Naive B cell (primary cell): ENCODE measurements at regions not wholly inside any gene's neighbourhood (a gene's known extent, or its start where the extent isn't known, plus 50 kb on each side); places are given as distances from the start of the nearest gene placed in this dataset.
A peak's percentile ranks its signal among the peaks of the same experiment; 100 is the strongest.

ENCODE experiments used
- ATAC-seq, 2 donors: fragments of 150-1000 bp; cut with Tn5 transposase; 2 replicates each; pipeline ENCODE4 v1.10.0; 2021; ENCODE audit warnings: low read depth in 2 of 2, mild to moderate bottlenecking in 2 of 2, moderate library complexity in 2 of 2
- DNase-seq: peaks from one replicate; pipeline ENCODE4 v3.0.0; 2022
- H3K27ac Mint-ChIP-seq, 6 donors: one replicate each; pipeline ENCODE4 v1.8.0; 2020 to 2022; ENCODE audit warnings: mild to moderate bottlenecking in 6 of 6, mixed read lengths in 6 of 6, moderate library complexity in 5 of 6, inconsistent platforms in 2 of 6
- H3K27me3 Mint-ChIP-seq, 3 donors: one replicate each; pipeline ENCODE4 v1.8.0; 2021 to 2022; ENCODE audit warnings: mixed read lengths in 3 of 3, mild to moderate bottlenecking in 1 of 3
- H3K36me3 Mint-ChIP-seq, 2 donors: one replicate each; pipeline ENCODE4 v1.8.0; 2020 to 2022; ENCODE audit warnings: mixed read lengths in 2 of 2, inconsistent platforms in 1 of 2, mild to moderate bottlenecking in 1 of 2
- H3K4me1 Mint-ChIP-seq, 3 donors: one replicate each; pipeline ENCODE4 v1.8.0; 2020 to 2022; ENCODE audit warnings: mixed read lengths in 3 of 3, inconsistent platforms in 1 of 3, mild to moderate bottlenecking in 1 of 3, moderate library complexity in 1 of 3
- H3K4me3 Mint-ChIP-seq, 8 donors: one replicate each; pipeline ENCODE4 v1.8.0; 2020 to 2022; ENCODE audit warnings: mild to moderate bottlenecking in 8 of 8, mixed read lengths in 8 of 8, moderate library complexity in 8 of 8, inconsistent platforms in 2 of 8
- H3K9me3 Mint-ChIP-seq, 7 donors: one replicate each; pipeline ENCODE4 v1.8.0; 2020 to 2022; ENCODE audit warnings: mixed read lengths in 7 of 7, mild to moderate bottlenecking in 5 of 7, inconsistent platforms in 2 of 7, moderate library complexity in 1 of 7

- Mint-ChIP-seq H3K9me3 (peaks cover 0 to 26% (median 5%) of the 10 kb centered on the region in 7 donors), H3K4me3 (no peak overlapping the region), H3K27me3 (peaks cover 0 to 15% (median 0%) of the 10 kb centered on the region in 3 donors), H3K36me3 (no peaks in the 10 kb centered on the region), H3K27ac (no peak overlapping the region), H3K4me1 (no peaks in the 10 kb centered on the region)
- ATAC-seq = no peak
- no peak for DNase-seq
Measured at GRCh38 chr7:67407392-67408071, 410.9 kb downstream of the TYW1 start.

GRCh38 chr7:67408109-67408508 is 411.5 kb downstream of the TYW1 start:
- ATAC-seq (no peak), DNase-seq (no peak)
- Mint-ChIP-seq H3K4me3 (no peak overlapping the region), H3K27me3 (peaks cover 0 to 17% (median 0%) of the 10 kb centered on the region in 3 donors), H3K9me3 (peaks cover 0 to 20% (median 5%) of the 10 kb centered on the region in 7 donors), H3K27ac (no peak overlapping the region), H3K36me3 (no peaks in the 10 kb centered on the region), H3K4me1 (no peaks in the 10 kb centered on the region)

- H3K9me3 Mint-ChIP-seq = peaks cover 11 to 43% (median 22%) of the 10 kb centered on the region in 7 donors
- H3K36me3 Mint-ChIP-seq = peaks cover 0 to 9% of the 10 kb centered on the region in 2 donors
- no peaks in the 10 kb centered on the region for H3K4me1 Mint-ChIP-seq
- no peak for ATAC-seq
- no peak overlapping the region for H3K4me3 Mint-ChIP-seq
- peak overlapping the region in 1 of 6 donors; percentile 58 for H3K27ac Mint-ChIP-seq
- peaks cover 0 to 17% (median 5%) of the 10 kb centered on the region in 3 donors for H3K27me3 Mint-ChIP-seq
- DNase-seq = no peak
Measured at GRCh38 chr7:67413670-67414069, 417.0 kb downstream of the TYW1 start.

GRCh38 chr7:67414858-67415257 is 418.2 kb downstream of the TYW1 start:
- no peak for DNase-seq
- no peaks in the 10 kb centered on the region for H3K4me1 Mint-ChIP-seq
- no peak for ATAC-seq
- no peak overlapping the region for H3K27ac Mint-ChIP-seq
- H3K27me3 Mint-ChIP-seq = peaks cover 0 to 16% (median 9%) of the 10 kb centered on the region in 3 donors
- H3K36me3 Mint-ChIP-seq = peaks cover 0 to 9% of the 10 kb centered on the region in 2 donors
- H3K4me3 Mint-ChIP-seq = no peak overlapping the region
- H3K9me3 Mint-ChIP-seq = peaks cover 11 to 42% (median 23%) of the 10 kb centered on the region in 7 donors

GRCh38 chr7:67422601-67423000 is 426.0 kb downstream of the TYW1 start:
- ATAC-seq = no peak
- no peaks in the 10 kb centered on the region for H3K36me3 Mint-ChIP-seq
- H3K27ac Mint-ChIP-seq = peak overlapping the region in 1 of 6 donors; percentile 81
- H3K27me3 Mint-ChIP-seq = peaks cover 0 to 5% (median 5%) of the 10 kb centered on the region in 3 donors
- peaks cover 0 to 12% (median 4%) of the 10 kb centered on the region in 7 donors for H3K9me3 Mint-ChIP-seq
- DNase-seq = no peak
- no peak overlapping the region for H3K4me3 Mint-ChIP-seq
- H3K4me1 Mint-ChIP-seq = no peaks in the 10 kb centered on the region

GRCh38 chr7:67423065-67423464 is 426.4 kb downstream of the TYW1 start:
- no peaks in the 10 kb centered on the region for H3K36me3 Mint-ChIP-seq
- DNase-seq (no peak), ATAC-seq (no peak)
- peaks cover 0 to 5% (median 5%) of the 10 kb centered on the region in 3 donors for H3K27me3 Mint-ChIP-seq
- no peak overlapping the region for H3K4me3 Mint-ChIP-seq
- H3K9me3 Mint-ChIP-seq = peaks cover 0 to 12% (median 4%) of the 10 kb centered on the region in 7 donors
- no peaks in the 10 kb centered on the region for H3K4me1 Mint-ChIP-seq
- no peak overlapping the region for H3K27ac Mint-ChIP-seq

- no peaks in the 10 kb centered on the region for H3K4me1 Mint-ChIP-seq
- no peak for ATAC-seq
- H3K36me3 Mint-ChIP-seq = no peaks in the 10 kb centered on the region
- no peak overlapping the region for H3K27ac Mint-ChIP-seq
- no peak for DNase-seq
- no peak overlapping the region for H3K4me3 Mint-ChIP-seq
- peaks cover 0 to 7% (median 0%) of the 10 kb centered on the region in 3 donors for H3K27me3 Mint-ChIP-seq
- H3K9me3 Mint-ChIP-seq = peaks cover 0 to 20% (median 5%) of the 10 kb centered on the region in 7 donors
Measured at GRCh38 chr7:67426654-67427053, 430.0 kb downstream of the TYW1 start.

- ATAC-seq (no peak), DNase-seq (no peak)
- no peak overlapping the region for H3K27ac Mint-ChIP-seq
- peaks cover 0 to 8% of the 10 kb centered on the region in 2 donors for H3K36me3 Mint-ChIP-seq
- no peaks in the 10 kb centered on the region for H3K4me1 Mint-ChIP-seq
- peaks cover 0 to 7% (median 0%) of the 10 kb centered on the region in 3 donors for H3K27me3 Mint-ChIP-seq
- H3K4me3 Mint-ChIP-seq = no peak overlapping the region
- peaks cover 11 to 32% (median 13%) of the 10 kb centered on the region in 7 donors for H3K9me3 Mint-ChIP-seq
Measured at GRCh38 chr7:67429735-67430134, 433.1 kb downstream of the TYW1 start.

- peaks cover 0 to 7% (median 0%) of the 10 kb centered on the region in 3 donors for H3K27me3 Mint-ChIP-seq
Measured at GRCh38 chr7:67432536-67433234, 436.1 kb downstream of the TYW1 start.

GRCh38 chr7:67435894-67436535 is 439.4 kb downstream of the TYW1 start:
- Mint-ChIP-seq H3K36me3 (peaks cover 0 to 8% of the 10 kb centered on the region in 2 donors), H3K4me1 (no peaks in the 10 kb centered on the region), H3K27ac (no peak overlapping the region), H3K4me3 (no peak overlapping the region), H3K27me3 (no peaks in the 10 kb centered on the region), H3K9me3 (peaks cover 14 to 30% (median 17%) of the 10 kb centered on the region in 7 donors)
- DNase-seq = no peak
- ATAC-seq = no peak

More at GRCh38 chr7:67432536-67433234, 436.1 kb downstream of the TYW1 start:
- H3K4me1 Mint-ChIP-seq = no peaks in the 10 kb centered on the region
- DNase-seq (no peak), ATAC-seq (no peak)
- peaks cover 0 to 8% of the 10 kb centered on the region in 2 donors for H3K36me3 Mint-ChIP-seq
- no peak overlapping the region for H3K4me3 Mint-ChIP-seq
- H3K9me3 Mint-ChIP-seq = peaks cover 13 to 32% (median 16%) of the 10 kb centered on the region in 7 donors
- H3K27ac Mint-ChIP-seq = no peak overlapping the region

GRCh38 chr7:67438198-67438882 is 441.7 kb downstream of the TYW1 start:
- H3K36me3 Mint-ChIP-seq = peaks cover 0 to 5% of the 10 kb centered on the region in 2 donors
- ATAC-seq = no peak
- no peak overlapping the region for H3K4me3 Mint-ChIP-seq
- peaks cover 9 to 21% (median 12%) of the 10 kb centered on the region in 7 donors for H3K9me3 Mint-ChIP-seq
- H3K4me1 Mint-ChIP-seq = no peaks in the 10 kb centered on the region
- no peaks in the 10 kb centered on the region for H3K27me3 Mint-ChIP-seq
- H3K27ac Mint-ChIP-seq = no peak overlapping the region
- DNase-seq = no peak

GRCh38 chr7:67438913-67439505 is 442.4 kb downstream of the TYW1 start:
- Mint-ChIP-seq H3K36me3 (no peaks in the 10 kb centered on the region), H3K27ac (no peak overlapping the region), H3K9me3 (peaks cover 4 to 18% (median 9%) of the 10 kb centered on the region in 7 donors), H3K4me1 (no peaks in the 10 kb centered on the region), H3K27me3 (no peaks in the 10 kb centered on the region), H3K4me3 (no peak overlapping the region)
- ATAC-seq (no peak), DNase-seq (no peak)

- ATAC-seq (no peak), DNase-seq (no peak)
- Mint-ChIP-seq H3K9me3 (peaks cover 7 to 13% (median 11%) of the 10 kb centered on the region in 7 donors), H3K27ac (no peak overlapping the region), H3K4me1 (no peaks in the 10 kb centered on the region), H3K4me3 (no peak overlapping the region), H3K36me3 (no peaks in the 10 kb centered on the region), H3K27me3 (no peaks in the 10 kb centered on the region)
Measured at GRCh38 chr7:67440321-67440720, 443.7 kb downstream of the TYW1 start.
